ENCODE measurements at regions not wholly inside any gene's neighbourhood (a gene's known extent, or its start where the extent isn't known, plus 50 kb on each side); places are given as distances from the start of the nearest gene placed in this dataset.

GRCh38 chr6:138647006-138647405, 126.6 kb upstream of the CCDC28A start:
- H3K36me3 ChIP-seq (ENCODE audit: control insufficient read depth in 2 of 2, insufficient read depth in 2 of 2, low read length in 1 of 2): peaks cover 0 to 3% of the 10 kb centered on the region in 2 experiments; a peak in 2 of 4 replicates
- FAIRE-seq (no peak), DNase-seq (ENCODE audit: low read depth, low spot score) (no peak), ATAC-seq (no peak)
- BruUV-seq (replicated peaks): no TSS peak
- intact Hi-C loops (cut with micrococcal nuclease; ENCODE audit: unreplicated experiment): no loop called here
- in situ Hi-C loops (cut with MboI): no loop called here
- 16% methylated on average over 6 of the region's 6 CpGs for WGBS (ENCODE audit: insufficient coverage, insufficient replicate concordance, low lambda C conversion rate, missing lambda C conversion rate)
- H3K27ac ChIP-seq (ENCODE audit: control insufficient read depth, insufficient read depth): no peak overlapping the region
- no peaks in the 10 kb centered on the region for H4K20me1 ChIP-seq (ENCODE audit: control insufficient read depth, insufficient read depth)
- H3K9ac ChIP-seq (ENCODE audit: control insufficient read depth, insufficient read depth, low read length): no peak overlapping the region
- ChIA-PET RAD21 (ENCODE audit: unreplicated experiment) (no interaction called here), SMC1A (ENCODE audit: uncharacterized antibody, unreplicated experiment) (interaction anchor here (0.9 to 5.5 kb wide), 5 partner anchors 8 to 117 kb away, joined by 3 to 33 read pairs (median 4); no protein-coding TSS in a partner anchor), CTCF (interaction anchor here (0.7 to 1.4 kb wide), 3 partner anchors 8 to 38 kb away, joined by 3 to 5 read pairs (median 4); no protein-coding TSS in a partner anchor), POLR2A (interaction anchor here (1.0 kb wide), 1 partner anchor 9 kb away, joined by 5 read pairs; no protein-coding TSS in a partner anchor)
- H3K79me2 ChIP-seq (ENCODE audit: control insufficient read depth, insufficient read depth, low read length): no peaks in the 10 kb centered on the region
- TF ChIP-seq BHLHE40 (IDR thresholded peaks at IDR 0.05; ENCODE audit: borderline replicate concordance in 1 of 2, low read depth in 2 of 2, low read length in 1 of 2) (no peak), ELK1 (IDR thresholded peaks at IDR 0.05; ENCODE audit: low read depth, low read length) (no peak), DPF2 (IDR thresholded peaks at IDR 0.05) (no peak), ZSCAN29 (IDR thresholded peaks at IDR 0.05) (no peak), KLF5 (IDR thresholded peaks at IDR 0.05; ENCODE audit: partially characterized antibody) (no peak), USF2 (IDR thresholded peaks at IDR 0.05; ENCODE audit: borderline replicate concordance, low read depth, low read length) (no peak), ZNF207 (IDR thresholded peaks at IDR 0.05; ENCODE audit: borderline replicate concordance) (no peak), POLR2AphosphoS2 (IDR thresholded peaks at IDR 0.05; ENCODE audit: low read depth, low read length) (no peak), TCF7 (IDR thresholded peaks at IDR 0.05; ENCODE audit: borderline replicate concordance) (no peak)
- TF ChIP-seq, protein P1, sequence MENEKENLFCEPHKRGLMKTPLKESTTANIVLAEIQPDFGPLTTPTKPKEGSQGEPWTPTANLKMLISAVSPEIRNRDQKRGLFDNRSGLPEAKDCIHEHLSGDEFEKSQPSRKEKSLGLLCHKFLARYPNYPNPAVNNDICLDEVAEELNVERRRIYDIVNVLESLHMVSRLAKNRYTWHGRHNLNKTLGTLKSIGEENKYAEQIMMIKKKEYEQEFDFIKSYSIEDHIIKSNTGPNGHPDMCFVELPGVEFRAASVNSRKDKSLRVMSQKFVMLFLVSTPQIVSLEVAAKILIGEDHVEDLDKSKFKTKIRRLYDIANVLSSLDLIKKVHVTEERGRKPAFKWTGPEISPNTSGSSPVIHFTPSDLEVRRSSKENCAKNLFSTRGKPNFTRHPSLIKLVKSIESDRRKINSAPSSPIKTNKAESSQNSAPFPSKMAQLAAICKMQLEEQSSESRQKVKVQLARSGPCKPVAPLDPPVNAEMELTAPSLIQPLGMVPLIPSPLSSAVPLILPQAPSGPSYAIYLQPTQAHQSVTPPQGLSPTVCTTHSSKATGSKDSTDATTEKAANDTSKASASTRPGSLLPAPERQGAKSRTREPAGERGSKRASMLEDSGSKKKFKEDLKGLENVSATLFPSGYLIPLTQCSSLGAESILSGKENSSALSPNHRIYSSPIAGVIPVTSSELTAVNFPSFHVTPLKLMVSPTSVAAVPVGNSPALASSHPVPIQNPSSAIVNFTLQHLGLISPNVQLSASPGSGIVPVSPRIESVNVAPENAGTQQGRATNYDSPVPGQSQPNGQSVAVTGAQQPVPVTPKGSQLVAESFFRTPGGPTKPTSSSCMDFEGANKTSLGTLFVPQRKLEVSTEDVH (IDR thresholded peaks at IDR 0.05; ENCODE audit: low read depth, partially characterized antibody): no peak
- TF ChIP-seq, protein P2, sequence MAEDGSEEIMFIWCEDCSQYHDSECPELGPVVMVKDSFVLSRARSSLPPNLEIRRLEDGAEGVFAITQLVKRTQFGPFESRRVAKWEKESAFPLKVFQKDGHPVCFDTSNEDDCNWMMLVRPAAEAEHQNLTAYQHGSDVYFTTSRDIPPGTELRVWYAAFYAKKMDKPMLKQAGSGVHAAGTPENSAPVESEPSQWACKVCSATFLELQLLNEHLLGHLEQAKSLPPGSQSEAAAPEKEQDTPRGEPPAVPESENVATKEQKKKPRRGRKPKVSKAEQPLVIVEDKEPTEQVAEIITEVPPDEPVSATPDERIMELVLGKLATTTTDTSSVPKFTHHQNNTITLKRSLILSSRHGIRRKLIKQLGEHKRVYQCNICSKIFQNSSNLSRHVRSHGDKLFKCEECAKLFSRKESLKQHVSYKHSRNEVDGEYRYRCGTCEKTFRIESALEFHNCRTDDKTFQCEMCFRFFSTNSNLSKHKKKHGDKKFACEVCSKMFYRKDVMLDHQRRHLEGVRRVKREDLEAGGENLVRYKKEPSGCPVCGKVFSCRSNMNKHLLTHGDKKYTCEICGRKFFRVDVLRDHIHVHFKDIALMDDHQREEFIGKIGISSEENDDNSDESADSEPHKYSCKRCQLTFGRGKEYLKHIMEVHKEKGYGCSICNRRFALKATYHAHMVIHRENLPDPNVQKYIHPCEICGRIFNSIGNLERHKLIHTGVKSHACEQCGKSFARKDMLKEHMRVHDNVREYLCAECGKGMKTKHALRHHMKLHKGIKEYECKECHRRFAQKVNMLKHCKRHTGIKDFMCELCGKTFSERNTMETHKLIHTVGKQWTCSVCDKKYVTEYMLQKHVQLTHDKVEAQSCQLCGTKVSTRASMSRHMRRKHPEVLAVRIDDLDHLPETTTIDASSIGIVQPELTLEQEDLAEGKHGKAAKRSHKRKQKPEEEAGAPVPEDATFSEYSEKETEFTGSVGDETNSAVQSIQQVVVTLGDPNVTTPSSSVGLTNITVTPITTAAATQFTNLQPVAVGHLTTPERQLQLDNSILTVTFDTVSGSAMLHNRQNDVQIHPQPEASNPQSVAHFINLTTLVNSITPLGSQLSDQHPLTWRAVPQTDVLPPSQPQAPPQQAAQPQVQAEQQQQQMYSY (CRISPR knock-in tag; IDR thresholded peaks at IDR 0.05): no peak
- TF ChIP-seq, protein P3, sequence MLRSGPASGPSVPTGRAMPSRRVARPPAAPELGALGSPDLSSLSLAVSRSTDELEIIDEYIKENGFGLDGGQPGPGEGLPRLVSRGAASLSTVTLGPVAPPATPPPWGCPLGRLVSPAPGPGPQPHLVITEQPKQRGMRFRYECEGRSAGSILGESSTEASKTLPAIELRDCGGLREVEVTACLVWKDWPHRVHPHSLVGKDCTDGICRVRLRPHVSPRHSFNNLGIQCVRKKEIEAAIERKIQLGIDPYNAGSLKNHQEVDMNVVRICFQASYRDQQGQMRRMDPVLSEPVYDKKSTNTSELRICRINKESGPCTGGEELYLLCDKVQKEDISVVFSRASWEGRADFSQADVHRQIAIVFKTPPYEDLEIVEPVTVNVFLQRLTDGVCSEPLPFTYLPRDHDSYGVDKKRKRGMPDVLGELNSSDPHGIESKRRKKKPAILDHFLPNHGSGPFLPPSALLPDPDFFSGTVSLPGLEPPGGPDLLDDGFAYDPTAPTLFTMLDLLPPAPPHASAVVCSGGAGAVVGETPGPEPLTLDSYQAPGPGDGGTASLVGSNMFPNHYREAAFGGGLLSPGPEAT (IDR thresholded peaks at IDR 0.05; ENCODE audit: low read depth): no peak
- no peaks in the 10 kb centered on the region for H3K4me1 ChIP-seq (ENCODE audit: control insufficient read depth, insufficient read depth, low read length)
- no peaks in the 10 kb centered on the region for H3K27me3 ChIP-seq (replicated peaks in 1 of 2; ENCODE audit: control insufficient read depth in 2 of 2, insufficient read depth in 2 of 2, low read length in 1 of 2)
- H3K4me2 ChIP-seq (ENCODE audit: control insufficient read depth, insufficient read depth): no peak overlapping the region
- H3K4me3 ChIP-seq: no peak overlapping the region
- H2AFZ ChIP-seq (ENCODE audit: control insufficient read depth, low read depth, low read length): no peak overlapping the region
- H3K9me3 ChIP-seq (replicated peaks; ENCODE audit: control insufficient read depth, insufficient read depth, low read length): no peaks in the 10 kb centered on the region

Data from GM12878 (cell line).